Esophagus squamous epithelium (tissue), 5 donors: ENCODE measurements at regions not wholly inside any gene's neighbourhood (a gene's known extent, or its start where the extent isn't known, plus 50 kb on each side); places are given as distances from the start of the nearest gene placed in this dataset.

Experiments
- DNase-seq: peaks from one replicate; lab custom pipeline; 2025; lab: John Stamatoyannopoulos, UW
- H3K27ac ChIP-seq, 4 donors: fragments of 200-600 bp; sonication (generic); one replicate each; pipeline ENCODE4 v1.5.1; 2016 to 2019; ENCODE audit warnings: mild to moderate bottlenecking in 1 of 4
- H3K27me3 ChIP-seq, 4 donors: fragments of 200-600 bp; sonication (generic); 1 replicate in 3 of 4; 2 replicates in 1 of 4; pipeline versions ENCODE4 v1.5.1 to v1.6.0; 2017 to 2021; ENCODE audit warnings: antibody characterized with exemption in 1 of 4
- H3K36me3 ChIP-seq, 3 donors: fragments of 200-600 bp; sonication (generic); one replicate each; pipeline ENCODE4 v1.5.1; 2016 to 2019
- H3K4me1 ChIP-seq, 3 donors: fragments of 200-600 bp; sonication (generic); one replicate each; pipeline ENCODE4 v1.5.1; 2017 to 2019
- H3K4me3 ChIP-seq, 4 donors: fragments of 200-600 bp; sonication (generic); 1 replicate in 3 of 4; 2 replicates in 1 of 4; pipeline ENCODE4 v1.5.1; 2016 to 2019; ENCODE audit warnings: mild to moderate bottlenecking in 2 of 4, moderate library complexity in 1 of 4
- H3K9me3 ChIP-seq, 3 donors: fragments of 200-600 bp; sonication (generic); one replicate each; pipeline ENCODE4 v1.5.1; 2016 to 2019
- POLR2A ChIP-seq, 4 donors: fragments of 450-650 bp; IDR thresholded peaks; one replicate each; pipeline ENCODE4 v1.6.1; 2017; ENCODE audit warnings: antibody characterized with exemption in 4 of 4, mild to moderate bottlenecking in 4 of 4, moderate library complexity in 3 of 4
- WGBS, 2 donors: methylation state at CpG; one replicate each; pipeline ENCODE4 v1.1.5; 2018; 5-methylcytosine and 5-hydroxymethylcytosine counted together
- intact Hi-C: fragments of 100-400 bp; cut with DNase I; formaldehyde crosslinking; loops from one replicate; pipeline ENCODE4 v1.15.0; 2022
- TF ChIP-seq, protein P1 (sequence below), 6 experiments: fragments of 450-650 bp in 4 of 6; fragments of 200-600 bp in 2 of 6; sonication (generic) in 2 of 6; IDR thresholded peaks; one replicate each; pipeline ENCODE4 v1.5.1; 2016 to 2019; ENCODE audit warnings: antibody characterized with exemption in 6 of 6, mild to moderate bottlenecking in 4 of 6, moderate library complexity in 4 of 6
- donor health status: DM: yes; HTN: yes; CAD: no.

DNA sequence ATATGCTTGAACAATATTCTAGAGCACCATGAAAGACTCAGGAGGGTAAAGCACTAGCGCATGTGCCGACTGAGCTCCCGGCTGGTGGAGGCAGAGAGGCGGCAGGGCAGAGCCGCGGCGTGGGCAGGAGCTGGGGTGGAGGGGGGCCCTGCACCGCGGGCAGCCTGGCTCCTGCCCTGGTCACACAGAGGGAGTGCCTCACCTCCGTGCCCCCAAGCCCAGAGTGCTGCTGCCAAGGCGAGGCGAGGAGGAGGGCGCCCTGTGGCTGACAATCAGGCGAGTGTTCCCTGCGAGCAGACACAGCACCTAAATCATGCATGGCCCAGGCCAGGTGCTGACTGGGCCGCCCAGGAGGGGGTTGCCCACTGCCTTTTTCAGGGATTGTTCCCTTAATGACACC is 105.8 kb upstream of the TNRC6C start:
- 48 to 77% methylated on average over 8 to 10 of the region's 16 CpGs for WGBS, 2 donors
- H3K9me3 ChIP-seq, result no peaks in the 10 kb centered on the region
- TF ChIP-seq, protein P1, sequence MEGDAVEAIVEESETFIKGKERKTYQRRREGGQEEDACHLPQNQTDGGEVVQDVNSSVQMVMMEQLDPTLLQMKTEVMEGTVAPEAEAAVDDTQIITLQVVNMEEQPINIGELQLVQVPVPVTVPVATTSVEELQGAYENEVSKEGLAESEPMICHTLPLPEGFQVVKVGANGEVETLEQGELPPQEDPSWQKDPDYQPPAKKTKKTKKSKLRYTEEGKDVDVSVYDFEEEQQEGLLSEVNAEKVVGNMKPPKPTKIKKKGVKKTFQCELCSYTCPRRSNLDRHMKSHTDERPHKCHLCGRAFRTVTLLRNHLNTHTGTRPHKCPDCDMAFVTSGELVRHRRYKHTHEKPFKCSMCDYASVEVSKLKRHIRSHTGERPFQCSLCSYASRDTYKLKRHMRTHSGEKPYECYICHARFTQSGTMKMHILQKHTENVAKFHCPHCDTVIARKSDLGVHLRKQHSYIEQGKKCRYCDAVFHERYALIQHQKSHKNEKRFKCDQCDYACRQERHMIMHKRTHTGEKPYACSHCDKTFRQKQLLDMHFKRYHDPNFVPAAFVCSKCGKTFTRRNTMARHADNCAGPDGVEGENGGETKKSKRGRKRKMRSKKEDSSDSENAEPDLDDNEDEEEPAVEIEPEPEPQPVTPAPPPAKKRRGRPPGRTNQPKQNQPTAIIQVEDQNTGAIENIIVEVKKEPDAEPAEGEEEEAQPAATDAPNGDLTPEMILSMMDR (IDR thresholded peaks at IDR 0.05), result no peak
- TF ChIP-seq POLR2A (IDR thresholded peaks at IDR 0.05), result no peak
- H3K27ac ChIP-seq, result no peak overlapping the region
- H3K36me3 ChIP-seq, result no peaks in the 10 kb centered on the region
- H3K4me3 ChIP-seq, result no peak overlapping the region
- peaks cover 0 to 54% (median 0%) of the 10 kb centered on the region in 4 donors for H3K27me3 ChIP-seq
- intact Hi-C loops, result no loop called here
- DNase-seq, result no peak
- no peaks in the 10 kb centered on the region for H3K4me1 ChIP-seq

DNA sequence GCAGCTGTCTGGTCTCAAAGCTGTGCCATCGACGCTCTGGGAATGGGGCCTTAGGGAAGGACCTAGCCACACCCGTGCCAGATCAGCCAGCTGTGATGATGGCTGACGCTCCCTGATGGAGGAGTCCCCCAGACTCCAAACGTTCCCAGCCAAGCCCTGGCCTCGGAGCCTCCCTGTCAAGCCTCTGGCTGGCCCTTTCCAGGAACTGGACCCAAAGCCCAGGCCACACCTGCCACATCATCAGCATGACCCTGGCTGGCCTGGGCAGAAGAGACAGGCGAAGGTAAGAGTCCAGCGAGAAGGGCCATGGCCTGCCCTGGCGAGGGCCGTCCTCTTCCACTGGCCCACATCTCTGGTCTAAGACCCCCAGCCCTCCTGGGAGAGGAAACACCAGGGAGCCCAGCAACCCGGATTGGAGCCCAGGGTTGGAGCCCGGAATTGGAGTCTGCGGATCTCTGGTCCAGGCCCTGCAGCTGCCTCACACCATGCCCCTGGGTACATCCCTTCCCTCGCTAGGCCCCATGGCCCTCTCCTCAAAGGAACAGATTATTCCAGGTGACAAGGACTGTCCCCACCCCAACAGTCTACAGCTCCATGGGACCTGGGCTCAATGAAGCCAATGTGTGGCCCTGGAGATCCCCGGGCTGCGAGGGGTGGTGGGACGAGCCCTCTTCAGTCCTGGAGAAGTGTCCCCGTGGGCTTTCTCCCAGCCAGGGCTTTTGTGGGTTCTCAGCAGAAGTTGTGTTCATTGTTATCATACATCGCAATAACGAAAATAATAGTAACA is 105.1 kb upstream of the TNRC6C start:
- H3K4me3 ChIP-seq, result no peak overlapping the region
- H3K4me1 ChIP-seq, result no peaks in the 10 kb centered on the region
- no peaks in the 10 kb centered on the region for H3K36me3 ChIP-seq
- DNase-seq, result no peak
- intact Hi-C loops, result no loop called here
- no peak overlapping the region for H3K27ac ChIP-seq
- 86 to 92% methylated on average over 4 to 7 of the region's 20 CpGs for WGBS, 2 donors
- no peak for TF ChIP-seq POLR2A (IDR thresholded peaks at IDR 0.05)
- H3K27me3 ChIP-seq, result peaks cover 0 to 58% (median 0%) of the 10 kb centered on the region in 4 donors
- H3K9me3 ChIP-seq, result no peaks in the 10 kb centered on the region

DNA sequence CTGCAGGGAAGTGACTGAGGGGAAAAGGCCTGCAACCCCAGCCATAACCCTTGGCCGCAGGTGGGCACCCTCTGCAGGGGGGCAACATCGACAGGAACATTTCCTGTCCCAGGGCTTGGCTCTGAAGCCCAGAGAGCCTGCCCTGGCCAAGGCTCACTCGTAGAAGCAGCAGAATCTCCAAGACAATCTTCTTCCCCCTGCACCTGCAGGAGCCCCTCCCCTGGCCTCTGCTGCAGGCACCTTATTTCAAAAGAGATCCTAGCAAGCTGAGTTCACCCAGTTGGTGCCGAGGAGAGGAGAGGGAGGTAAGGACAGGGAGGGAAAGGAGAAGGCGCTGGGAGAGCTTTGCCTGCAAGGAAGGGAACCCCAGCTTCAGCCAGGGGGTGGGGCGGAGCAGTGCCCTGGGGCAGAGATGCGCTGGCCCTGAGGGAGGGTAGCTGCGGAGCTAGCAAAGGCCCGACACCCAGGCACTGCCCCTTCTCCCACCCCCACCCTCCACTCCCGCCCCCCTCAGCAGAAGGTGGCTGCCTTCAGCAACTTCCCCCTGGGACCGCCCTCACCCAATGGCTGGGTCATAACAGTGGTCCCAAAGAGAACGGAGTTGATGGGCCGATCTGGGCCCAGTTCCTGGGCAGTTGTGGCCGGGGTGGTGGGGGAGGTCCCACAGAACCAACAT is 104.3 kb upstream of the TNRC6C start:
- Histone ChIP-seq H3K27ac (no peak overlapping the region), H3K4me3 (no peak overlapping the region), H3K9me3 (no peaks in the 10 kb centered on the region), H3K27me3 (peaks cover 0 to 66% (median 0%) of the 10 kb centered on the region in 4 donors), H3K36me3 (no peaks in the 10 kb centered on the region), H3K4me1 (peaks cover 0 to 3% (median 0%) of the 10 kb centered on the region in 3 donors)
- 66 to 75% methylated on average over 2 to 4 of the region's 14 CpGs for WGBS, 2 donors
- intact Hi-C loops, result no loop called here
- DNase-seq, result no peak
- TF ChIP-seq, protein P1 (IDR thresholded peaks at IDR 0.05), result no peak
- TF ChIP-seq POLR2A (IDR thresholded peaks at IDR 0.05), result no peak

DNA sequence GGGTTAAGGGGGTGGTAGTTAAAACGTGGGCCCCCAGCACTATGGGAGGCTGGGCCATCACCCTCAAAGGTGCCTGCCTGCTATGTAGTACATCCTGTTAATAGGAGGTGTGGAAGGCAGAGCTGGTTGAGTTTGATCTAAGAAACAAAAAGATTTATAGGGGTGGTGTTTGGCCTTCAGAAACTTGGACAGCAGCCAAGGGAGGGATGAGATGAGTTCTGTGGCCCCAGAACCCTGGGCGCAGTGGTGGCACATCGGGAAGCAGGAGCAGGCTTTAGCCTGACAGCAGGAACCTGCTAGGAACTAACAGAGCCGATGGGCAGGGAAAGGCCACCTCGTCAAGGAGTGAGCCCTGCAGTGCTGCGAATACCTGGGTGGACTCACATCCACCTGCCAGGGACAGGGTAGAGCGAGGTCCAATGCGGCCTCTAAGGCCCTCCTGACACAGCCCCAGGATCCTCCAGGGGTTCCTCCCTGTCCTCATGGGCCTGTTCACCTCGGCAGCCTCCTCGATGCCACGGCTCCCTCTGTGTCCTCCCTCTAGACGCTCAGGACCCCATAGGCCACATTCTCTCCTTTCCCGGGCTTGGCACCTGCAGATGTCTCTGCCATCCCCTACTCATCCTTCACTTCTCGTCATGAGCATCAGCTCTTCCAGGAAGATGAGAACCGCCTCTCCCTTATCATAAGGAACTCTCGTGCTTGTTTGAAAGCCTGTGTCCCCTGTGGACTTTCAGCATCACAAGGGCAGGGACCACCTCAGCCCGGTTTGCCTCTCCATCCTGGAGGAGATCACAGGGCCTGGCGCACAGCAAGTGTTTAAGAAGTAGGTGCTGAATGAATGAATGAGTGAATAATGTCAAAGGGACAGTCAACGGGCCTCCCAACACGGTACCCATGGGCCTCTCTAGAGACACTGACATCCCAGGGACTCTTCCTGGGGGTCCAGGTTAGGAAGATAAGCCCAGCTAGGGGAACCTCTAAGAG is 103.5 kb upstream of the TNRC6C start:
- Histone ChIP-seq H3K27me3 (peaks cover 0 to 72% (median 0%) of the 10 kb centered on the region in 4 donors), H3K4me3 (no peak overlapping the region), H3K36me3 (no peaks in the 10 kb centered on the region), H3K9me3 (no peaks in the 10 kb centered on the region), H3K27ac (no peak overlapping the region), H3K4me1 (peaks cover 0 to 5% (median 0%) of the 10 kb centered on the region in 3 donors)
- 85 to 88% methylated on average over 16 to 18 of the region's 20 CpGs for WGBS, 2 donors
- TF ChIP-seq POLR2A (IDR thresholded peaks at IDR 0.05), result no peak
- TF ChIP-seq, protein P1 (IDR thresholded peaks at IDR 0.05), result no peak
- no peak for DNase-seq
- intact Hi-C loops, result no loop called here

DNA sequence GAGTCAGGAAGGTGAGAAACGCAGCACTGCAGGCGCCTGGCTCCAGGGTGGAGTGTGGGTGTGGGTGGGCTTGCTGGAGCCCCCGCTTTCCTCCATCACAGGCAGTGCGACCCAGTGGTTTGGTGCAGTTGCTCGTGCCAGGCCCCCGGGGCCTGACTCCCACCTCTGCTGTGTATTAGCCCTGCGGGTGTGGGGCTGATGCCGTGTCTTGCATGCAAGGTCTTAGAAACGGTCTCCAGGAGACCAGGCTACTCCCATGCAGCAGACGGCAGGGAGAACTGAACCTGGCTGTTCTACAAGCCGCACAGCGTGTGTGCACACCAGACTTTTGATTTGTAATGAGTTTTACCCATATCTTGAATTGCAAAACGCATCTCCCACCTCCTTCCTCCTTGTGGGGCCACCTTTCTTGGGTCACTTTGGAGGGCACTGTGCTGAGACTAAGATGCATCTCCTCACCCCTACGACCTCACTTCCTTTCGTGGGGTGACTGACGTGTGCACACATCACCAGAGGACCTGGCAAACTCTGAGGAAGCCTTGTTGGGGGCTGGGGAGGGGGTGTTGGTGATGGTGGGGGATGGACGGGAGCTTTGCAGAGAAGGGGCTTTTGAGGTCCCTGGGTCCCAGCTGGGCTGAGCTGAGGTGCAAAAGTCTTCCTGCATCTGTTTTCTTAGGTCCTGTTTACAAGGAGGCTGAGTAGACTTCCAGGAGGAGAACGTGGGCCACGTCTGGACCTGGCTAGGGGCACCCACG is 101.8 kb upstream of the TNRC6C start:
- Histone ChIP-seq H3K4me3 (no peak overlapping the region), H3K4me1 (peaks cover 0 to 5% (median 0%) of the 10 kb centered on the region in 3 donors), H3K27ac (no peak overlapping the region), H3K9me3 (no peaks in the 10 kb centered on the region), H3K36me3 (no peaks in the 10 kb centered on the region), H3K27me3 (peaks cover 0 to 76% (median 0%) of the 10 kb centered on the region in 4 donors)
- intact Hi-C loops, result no loop called here
- WGBS, 2 donors, result 58 to 71% methylated on average over 16 to 18 of the region's 20 CpGs
- DNase-seq, result no peak
- TF ChIP-seq, protein P1 (IDR thresholded peaks at IDR 0.05), result no peak
- TF ChIP-seq POLR2A (IDR thresholded peaks at IDR 0.05), result no peak
